ENCODE measurements at regions not wholly inside any gene's neighbourhood (a gene's known extent, or its start where the extent isn't known, plus 50 kb on each side); places are given as distances from the start of the nearest gene placed in this dataset.

DNA sequence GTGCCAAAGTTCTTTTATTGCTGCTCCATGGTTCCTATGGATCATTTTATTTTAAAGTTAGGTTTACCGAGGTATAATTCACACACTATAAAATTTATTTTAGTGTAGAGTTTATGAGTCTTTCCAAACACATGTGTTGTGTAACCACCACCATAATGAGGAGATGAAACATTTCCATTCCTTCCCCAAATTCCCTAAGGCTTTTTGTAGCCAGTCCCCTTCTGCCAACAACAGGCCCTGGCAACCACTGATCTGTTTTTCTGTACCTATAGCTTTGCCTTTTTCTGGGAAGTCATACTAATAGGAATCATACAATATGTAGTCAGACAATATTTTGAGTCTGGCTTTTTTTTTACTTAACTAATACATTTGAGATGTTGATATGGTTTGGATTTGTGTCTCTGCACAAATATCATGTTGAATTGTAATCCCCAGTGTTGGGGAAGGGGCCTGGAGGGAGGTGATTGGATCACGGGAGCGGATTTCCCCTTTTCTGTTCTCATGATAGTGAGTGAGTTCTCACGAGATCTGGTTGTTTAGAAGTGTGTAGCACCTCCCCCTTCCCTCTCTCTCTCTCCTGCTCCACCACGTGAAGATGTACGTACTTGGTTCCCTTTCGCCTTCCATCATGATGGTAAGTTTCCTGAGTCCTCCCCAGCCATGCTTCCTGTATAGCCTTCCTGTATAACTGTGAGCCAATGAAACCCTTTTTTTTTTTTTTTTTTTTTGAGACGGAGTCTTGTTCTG, 59.6 kb upstream of the DHX15 start:
- TF ChIP-seq, protein P1, sequence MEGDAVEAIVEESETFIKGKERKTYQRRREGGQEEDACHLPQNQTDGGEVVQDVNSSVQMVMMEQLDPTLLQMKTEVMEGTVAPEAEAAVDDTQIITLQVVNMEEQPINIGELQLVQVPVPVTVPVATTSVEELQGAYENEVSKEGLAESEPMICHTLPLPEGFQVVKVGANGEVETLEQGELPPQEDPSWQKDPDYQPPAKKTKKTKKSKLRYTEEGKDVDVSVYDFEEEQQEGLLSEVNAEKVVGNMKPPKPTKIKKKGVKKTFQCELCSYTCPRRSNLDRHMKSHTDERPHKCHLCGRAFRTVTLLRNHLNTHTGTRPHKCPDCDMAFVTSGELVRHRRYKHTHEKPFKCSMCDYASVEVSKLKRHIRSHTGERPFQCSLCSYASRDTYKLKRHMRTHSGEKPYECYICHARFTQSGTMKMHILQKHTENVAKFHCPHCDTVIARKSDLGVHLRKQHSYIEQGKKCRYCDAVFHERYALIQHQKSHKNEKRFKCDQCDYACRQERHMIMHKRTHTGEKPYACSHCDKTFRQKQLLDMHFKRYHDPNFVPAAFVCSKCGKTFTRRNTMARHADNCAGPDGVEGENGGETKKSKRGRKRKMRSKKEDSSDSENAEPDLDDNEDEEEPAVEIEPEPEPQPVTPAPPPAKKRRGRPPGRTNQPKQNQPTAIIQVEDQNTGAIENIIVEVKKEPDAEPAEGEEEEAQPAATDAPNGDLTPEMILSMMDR (IDR thresholded peaks at IDR 0.05; ENCODE audit: unreplicated experiment in 3 of 3), result no peak
- no peaks in the 10 kb centered on the region for H3K36me3 Mint-ChIP-seq (ENCODE audit: low read depth)
- H3K4me1 Mint-ChIP-seq, result peaks cover 12% of the 10 kb centered on the region

DNA sequence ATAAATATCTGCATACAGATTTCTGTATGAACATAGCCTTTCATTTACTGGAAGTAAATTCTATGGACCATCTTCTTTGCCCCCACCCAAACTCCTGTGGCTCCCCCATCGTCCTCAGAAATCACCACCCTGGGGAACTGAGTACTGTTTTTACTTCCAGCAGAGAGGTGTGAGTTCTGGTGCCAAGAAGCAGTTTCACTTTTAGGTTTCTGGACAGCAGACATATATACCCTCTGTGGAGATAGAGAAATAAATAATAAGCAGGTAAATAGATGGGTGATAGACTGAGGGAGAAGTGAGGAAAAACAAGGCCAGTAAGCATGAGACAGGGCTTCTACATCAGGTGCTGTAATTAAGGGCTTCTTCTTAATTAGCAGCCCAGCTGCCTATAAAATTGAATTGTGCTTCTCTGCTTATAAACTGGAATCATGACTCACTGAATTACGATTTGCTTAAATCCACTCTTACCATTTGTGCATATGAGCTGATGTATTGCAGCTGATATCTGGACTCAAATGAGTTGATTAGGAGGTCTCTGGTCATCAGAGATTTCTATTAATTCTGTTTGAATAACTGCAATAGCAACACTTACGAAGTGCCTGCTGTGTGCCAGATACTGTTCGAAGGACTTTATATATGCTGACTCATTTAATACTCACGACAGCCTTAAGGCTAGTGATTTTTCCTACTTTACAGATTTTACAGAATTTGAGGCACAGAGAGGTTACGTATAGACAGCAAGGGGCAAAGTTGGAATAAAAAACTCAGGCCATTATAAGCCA, 60.8 kb upstream of the DHX15 start:
- H3K9me3 Mint-ChIP-seq, result no peaks in the 10 kb centered on the region
- H3K4me3 Mint-ChIP-seq, result no peak overlapping the region
- H3K36me3 Mint-ChIP-seq (ENCODE audit: low read depth), result no peaks in the 10 kb centered on the region
- TF ChIP-seq, protein P1 (IDR thresholded peaks at IDR 0.05; ENCODE audit: unreplicated experiment in 3 of 3), result no peak
- peaks cover 24% of the 10 kb centered on the region for H3K4me1 Mint-ChIP-seq
- H3K27ac Mint-ChIP-seq, result no peak overlapping the region
- peaks cover 9% of the 10 kb centered on the region for H3K27me3 Mint-ChIP-seq (ENCODE audit: low read depth)

More for the DNA sequence above, 59.6 kb upstream of the DHX15 start:
- Mint-ChIP-seq H3K9me3 (no peaks in the 10 kb centered on the region), H3K27me3 (ENCODE audit: low read depth) (peaks cover 7% of the 10 kb centered on the region), H3K27ac (no peak overlapping the region), H3K4me3 (no peak overlapping the region)

DNA sequence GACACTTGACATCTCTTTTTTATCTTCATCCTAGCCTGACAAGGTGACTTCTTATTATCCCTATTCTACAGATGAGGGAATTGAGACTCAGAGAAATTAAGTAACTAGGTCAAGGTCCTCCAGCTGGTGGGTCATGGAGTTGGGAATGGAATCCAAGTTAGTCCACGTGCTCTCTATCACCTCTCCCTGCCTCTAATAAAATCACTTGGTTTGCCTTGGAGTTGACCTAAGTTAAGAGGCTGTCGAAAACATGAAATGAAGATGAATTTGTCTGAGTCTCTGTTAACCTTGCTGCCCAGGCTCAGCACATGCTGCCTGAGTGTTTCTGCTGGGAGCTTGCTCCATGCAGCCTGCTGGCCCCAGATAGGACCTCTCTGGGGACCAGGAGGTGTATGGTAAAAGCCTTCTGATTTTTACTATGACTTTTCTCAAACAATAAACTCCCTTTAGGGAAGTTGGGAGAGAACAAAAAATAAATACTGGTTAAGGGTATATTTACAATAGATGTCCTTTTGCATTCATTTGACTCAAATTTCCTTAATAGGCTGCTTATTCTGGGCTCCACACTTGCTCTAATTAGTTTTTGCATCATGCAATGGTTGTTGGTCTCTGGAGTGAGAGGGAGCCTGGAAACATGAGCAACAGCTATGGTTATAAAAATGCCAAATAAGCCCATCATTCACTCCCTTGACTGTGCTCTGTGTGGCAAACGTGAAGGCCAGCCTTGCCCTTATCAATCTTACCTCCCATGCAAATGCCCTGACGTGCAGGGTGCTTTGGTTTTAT, 61.6 kb upstream of the DHX15 start:
- H3K9me3 Mint-ChIP-seq, result no peaks in the 10 kb centered on the region
- H3K27me3 Mint-ChIP-seq (ENCODE audit: low read depth), result peaks cover 12% of the 10 kb centered on the region
- peaks cover 28% of the 10 kb centered on the region for H3K4me1 Mint-ChIP-seq
- H3K27ac Mint-ChIP-seq, result no peak overlapping the region
- TF ChIP-seq, protein P1 (IDR thresholded peaks at IDR 0.05; ENCODE audit: unreplicated experiment in 3 of 3), result no peak
- H3K36me3 Mint-ChIP-seq (ENCODE audit: low read depth), result no peaks in the 10 kb centered on the region
- no peak overlapping the region for H3K4me3 Mint-ChIP-seq

DNA sequence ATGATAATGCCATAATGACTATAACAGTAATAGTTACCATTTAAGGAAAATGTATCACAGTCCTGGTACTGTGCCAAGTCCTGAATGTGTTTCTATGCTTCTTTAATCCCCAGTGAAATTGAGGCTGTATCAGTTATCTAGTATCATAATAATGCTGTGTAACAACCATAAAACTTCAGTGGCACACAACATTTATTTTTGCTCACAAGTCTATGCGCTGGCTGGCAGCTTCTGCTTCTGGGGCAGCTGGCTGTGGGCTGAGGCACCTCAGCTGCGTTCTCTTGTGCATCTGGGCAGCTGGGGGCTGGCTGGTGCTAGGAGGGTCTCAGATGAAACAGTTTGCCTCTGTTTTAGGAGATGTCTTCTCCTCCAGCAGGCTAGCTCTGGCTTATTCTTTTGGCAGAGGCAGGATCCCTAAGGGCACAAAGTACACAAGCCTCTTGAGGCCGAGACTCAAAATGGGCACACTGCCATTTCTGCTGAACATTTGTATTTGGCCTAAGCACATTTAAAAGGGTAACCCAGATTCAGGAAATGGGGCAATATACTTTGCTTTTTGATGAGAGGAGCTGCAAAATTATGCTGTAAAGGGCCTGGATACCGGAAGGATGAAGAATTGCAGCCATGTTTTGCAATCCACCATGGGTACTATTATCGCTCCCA, 62.6 kb upstream of the DHX15 start:
- Mint-ChIP-seq H3K27me3 (ENCODE audit: low read depth) (peaks cover 20% of the 10 kb centered on the region), H3K27ac (no peak overlapping the region), H3K4me1 (peaks cover 32% of the 10 kb centered on the region), H3K4me3 (no peak overlapping the region), H3K36me3 (ENCODE audit: low read depth) (no peaks in the 10 kb centered on the region), H3K9me3 (no peaks in the 10 kb centered on the region)
- TF ChIP-seq, protein P1 (IDR thresholded peaks at IDR 0.05; ENCODE audit: unreplicated experiment in 3 of 3), result no peak

DNA sequence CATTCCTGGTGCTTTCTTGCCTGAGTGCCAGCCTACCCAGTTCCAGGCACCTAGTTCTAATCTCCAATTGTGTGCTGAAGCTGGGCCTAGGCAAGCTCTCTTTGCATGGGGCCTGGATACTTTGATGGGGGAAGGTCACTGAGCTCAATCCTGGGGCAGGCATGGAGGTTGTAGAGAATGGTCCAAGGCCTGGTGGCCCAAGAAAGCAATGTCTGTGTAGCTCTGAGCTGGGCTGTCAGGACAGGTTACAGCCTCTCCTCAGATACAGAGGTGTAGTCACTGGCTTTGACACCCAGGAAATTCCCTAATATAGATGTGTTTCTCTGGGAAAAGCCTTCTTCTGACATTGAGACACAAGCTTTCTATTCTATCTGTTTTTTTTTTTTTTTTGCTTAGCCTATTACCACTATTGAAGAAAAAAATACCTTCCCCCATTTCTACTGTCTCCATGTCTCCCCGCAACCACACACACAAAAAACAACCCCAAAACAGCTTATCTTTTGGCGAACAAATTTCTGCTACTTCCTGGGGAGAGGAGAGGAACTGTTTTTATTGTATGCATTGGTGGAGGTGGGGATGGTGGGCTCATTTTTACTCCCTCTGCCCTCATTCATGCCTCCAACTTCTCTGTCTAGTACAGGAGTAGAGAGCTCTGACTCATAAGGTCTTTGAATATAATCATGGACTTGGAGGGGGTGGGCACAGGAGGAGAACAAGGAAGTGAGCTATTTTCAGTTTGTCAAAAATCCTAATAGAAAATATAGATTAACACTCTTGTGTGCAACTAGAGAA, 66.7 kb upstream of the DHX15 start:
- H3K27ac Mint-ChIP-seq, result no peak overlapping the region
- H3K27me3 Mint-ChIP-seq (ENCODE audit: low read depth), result peaks cover 13% of the 10 kb centered on the region
- H3K4me1 Mint-ChIP-seq, result peaks cover 29% of the 10 kb centered on the region
- no peaks in the 10 kb centered on the region for H3K9me3 Mint-ChIP-seq
- no peak overlapping the region for H3K4me3 Mint-ChIP-seq
- H3K36me3 Mint-ChIP-seq (ENCODE audit: low read depth), result no peaks in the 10 kb centered on the region
- TF ChIP-seq, protein P1 (IDR thresholded peaks at IDR 0.05; ENCODE audit: unreplicated experiment in 3 of 3), result no peak

Data from nephron (organoid).